HG03565 (cell line): ENCODE measurements at regions not wholly inside any gene's neighbourhood (a gene's known extent, or its start where the extent isn't known, plus 50 kb on each side); places are given as distances from the start of the nearest gene placed in this dataset.

Experiments used
- ATAC-seq: cut with Tn5 transposase; IDR thresholded peaks from one replicate; pipeline ENCODE4 v1.9.1; 2021; ENCODE audit warnings: mild to moderate bottlenecking, moderate library complexity; ENCODE audit not compliant: unreplicated experiment

- peak; percentile 31 for ATAC-seq
Measured at GRCh38 chr1:149841597-149842238, 57.6 kb upstream of the BOLA1 start.

GRCh38 chr1:149842458-149843064 lies 56.8 kb upstream of the BOLA1 start:
- ATAC-seq: peak; percentile 46

GRCh38 chr1:149843431-149844041 lies 55.8 kb upstream of the BOLA1 start:
- no peak for ATAC-seq

- no peak for ATAC-seq
Measured at GRCh38 chr1:149844101-149844500, 55.3 kb upstream of the BOLA1 start.

GRCh38 chr1:149844650-149845255 lies 54.6 kb upstream of the BOLA1 start:
- no peak for ATAC-seq

GRCh38 chr1:149845416-149845815 lies 54.0 kb upstream of the BOLA1 start:
- ATAC-seq: no peak

GRCh38 chr1:149846042-149846441 lies 53.3 kb upstream of the BOLA1 start:
- no peak for ATAC-seq

GRCh38 chr1:149846593-149847466 lies 52.5 kb upstream of the BOLA1 start:
- ATAC-seq: no peak

GRCh38 chr1:149848340-149849110 lies 50.8 kb upstream of the BOLA1 start:
- ATAC-seq: no peak

- ATAC-seq: no peak
Measured at GRCh38 chr1:149849111-149849946, 50.0 kb upstream of the BOLA1 start.
